ENCODE measurements at regions not wholly inside any gene's neighbourhood (a gene's known extent, or its start where the extent isn't known, plus 50 kb on each side); places are given as distances from the start of the nearest gene placed in this dataset.

- TF ChIP-seq CTCF (IDR thresholded peaks at IDR 0.05) = no peak
- H3K27me3 Mint-ChIP-seq (ENCODE audit: low read depth) = no peaks in the 10 kb centered on the region
Measured at GRCh38 chr7:34454381-34454780, 203.6 kb upstream of the NPSR1 start.

GRCh38 chr7:34457329-34457728, 200.7 kb upstream of the NPSR1 start:
- H3K36me3 Mint-ChIP-seq (ENCODE audit: low read depth) = peaks cover 3% of the 10 kb centered on the region
- peaks cover 4% of the 10 kb centered on the region for H3K27me3 Mint-ChIP-seq (ENCODE audit: low read depth)
- H3K27ac Mint-ChIP-seq (ENCODE audit: unreplicated experiment) = no peak overlapping the region
- peaks cover 3% of the 10 kb centered on the region for H3K4me1 Mint-ChIP-seq (ENCODE audit: low read depth)
- no peak for DNase-seq (ENCODE audit: low spot score)
- H3K9me3 Mint-ChIP-seq (ENCODE audit: low read depth) = peaks cover 7% of the 10 kb centered on the region
- TF ChIP-seq CTCF (IDR thresholded peaks at IDR 0.05) = no peak
- H3K4me3 Mint-ChIP-seq (ENCODE audit: unreplicated experiment) = no peak overlapping the region

More at GRCh38 chr7:34454381-34454780, 203.6 kb upstream of the NPSR1 start:
- Mint-ChIP-seq H3K9me3 (ENCODE audit: low read depth) (peaks cover 3% of the 10 kb centered on the region), H3K4me3 (ENCODE audit: unreplicated experiment) (no peak overlapping the region), H3K4me1 (ENCODE audit: low read depth) (peaks cover 10% of the 10 kb centered on the region), H3K27ac (ENCODE audit: unreplicated experiment) (no peak overlapping the region), H3K36me3 (ENCODE audit: low read depth) (peaks cover 3% of the 10 kb centered on the region)
- DNase-seq (ENCODE audit: low spot score) = no peak

GRCh38 chr7:34463830-34464229, 194.2 kb upstream of the NPSR1 start:
- Mint-ChIP-seq H3K4me1 (ENCODE audit: low read depth) (no peaks in the 10 kb centered on the region), H3K4me3 (ENCODE audit: unreplicated experiment) (no peak overlapping the region), H3K27me3 (ENCODE audit: low read depth) (peaks cover 13% of the 10 kb centered on the region), H3K36me3 (ENCODE audit: low read depth) (peaks cover 2% of the 10 kb centered on the region), H3K27ac (ENCODE audit: unreplicated experiment) (no peak overlapping the region), H3K9me3 (ENCODE audit: low read depth) (peaks cover 4% of the 10 kb centered on the region)
- no peak for TF ChIP-seq CTCF (IDR thresholded peaks at IDR 0.05)
- DNase-seq (ENCODE audit: low spot score) = no peak

GRCh38 chr7:34471844-34472243, 186.2 kb upstream of the NPSR1 start:
- Mint-ChIP-seq H3K4me1 (ENCODE audit: low read depth) (no peaks in the 10 kb centered on the region), H3K27me3 (ENCODE audit: low read depth) (peaks cover 11% of the 10 kb centered on the region), H3K36me3 (ENCODE audit: low read depth) (peaks cover 1% of the 10 kb centered on the region), H3K9me3 (ENCODE audit: low read depth) (peaks cover 13% of the 10 kb centered on the region), H3K27ac (ENCODE audit: unreplicated experiment) (no peak overlapping the region), H3K4me3 (ENCODE audit: unreplicated experiment) (no peak overlapping the region)
- DNase-seq (ENCODE audit: low spot score) = no peak
- no peak for TF ChIP-seq CTCF (IDR thresholded peaks at IDR 0.05)

- H3K4me1 Mint-ChIP-seq (ENCODE audit: low read depth) = no peaks in the 10 kb centered on the region
- no peak overlapping the region for H3K4me3 Mint-ChIP-seq (ENCODE audit: unreplicated experiment)
- no peaks in the 10 kb centered on the region for H3K9me3 Mint-ChIP-seq (ENCODE audit: low read depth)
- no peak overlapping the region for H3K27ac Mint-ChIP-seq (ENCODE audit: unreplicated experiment)
- DNase-seq (ENCODE audit: low spot score) = no peak
- H3K27me3 Mint-ChIP-seq (ENCODE audit: low read depth) = no peaks in the 10 kb centered on the region
- TF ChIP-seq CTCF (IDR thresholded peaks at IDR 0.05) = no peak
- no peaks in the 10 kb centered on the region for H3K36me3 Mint-ChIP-seq (ENCODE audit: low read depth)
Measured at GRCh38 chr7:34486371-34486770, 171.6 kb upstream of the NPSR1 start.
